D721Med (cell line): ENCODE measurements at regions not wholly inside any gene's neighbourhood (a gene's known extent, or its start where the extent isn't known, plus 50 kb on each side); places are given as distances from the start of the nearest gene placed in this dataset.

Source experiments
- DNase-seq: peaks from one replicate; pipeline ENCODE4 v3.0.0; 2011; ENCODE audit warnings: low spot score; ENCODE audit not compliant: insufficient read length
- FAIRE-seq: peaks from 2 replicates; lab custom pipeline; 2011; peaks lifted over from hg19 to GRCh38; lab: Jason Lieb, UNC
- CTCF ChIP-seq: IDR thresholded peaks from 2 replicates; pipeline ENCODE4 v1.5.1; 2012; ENCODE audit warnings: mild to moderate bottlenecking, control low read depth; ENCODE audit not compliant: insufficient read depth; ENCODE audit errors: missing control alignments

GRCh38 chr6:137957471-137957870 lies 90.4 kb downstream of the TNFAIP3 start:
- DNase-seq (no peak), FAIRE-seq (no peak)
- TF ChIP-seq CTCF = no peak

- TF ChIP-seq CTCF = no peak
- FAIRE-seq (no peak), DNase-seq (no peak)
Measured at GRCh38 chr6:137958811-137959565, 91.9 kb downstream of the TNFAIP3 start.

- FAIRE-seq (no peak), DNase-seq (no peak)
- no peak for TF ChIP-seq CTCF
Measured at GRCh38 chr6:137962725-137963124, 95.7 kb downstream of the TNFAIP3 start.

- FAIRE-seq (no peak), DNase-seq (no peak)
Measured at GRCh38 chr6:137964876-137965275, 97.8 kb downstream of the TNFAIP3 start.

GRCh38 chr6:137967689-137968454 lies 100.8 kb downstream of the TNFAIP3 start:
- DNase-seq (no peak), FAIRE-seq (no peak)
- TF ChIP-seq CTCF = no peak

More at GRCh38 chr6:137964876-137965275, 97.8 kb downstream of the TNFAIP3 start:
- no peak for TF ChIP-seq CTCF

GRCh38 chr6:137968455-137968804 lies 101.4 kb downstream of the TNFAIP3 start:
- DNase-seq (no peak), FAIRE-seq (no peak)
- TF ChIP-seq CTCF = no peak

GRCh38 chr6:137968901-137969300 lies 101.8 kb downstream of the TNFAIP3 start:
- FAIRE-seq = no peak

More at GRCh38 chr6:137968901-137969300, 101.8 kb downstream of the TNFAIP3 start:
- no peak for DNase-seq
- no peak for TF ChIP-seq CTCF
